DND-41 (cell line): ENCODE measurements at regions not wholly inside any gene's neighbourhood (a gene's known extent, or its start where the extent isn't known, plus 50 kb on each side); places are given as distances from the start of the nearest gene placed in this dataset.

ENCODE experiments used
- ATAC-seq: fragments of 200-7000 bp; cut with Tn5 transposase; 3 replicates; pipeline ENCODE4 v1.9.1; 2021; ENCODE audit warnings: low read depth; ENCODE audit not compliant: insufficient read depth
- DNase-seq: peaks from one replicate; pipeline ENCODE4 v3.0.0-alpha.2; 2020
- H2AFZ ChIP-seq: 2 replicates; pipeline ENCODE4 v1.6.0; 2012; ENCODE audit warnings: low read depth, low read length
- H3K27ac ChIP-seq: 2 replicates; pipeline ENCODE4 v1.5.1; 2012; ENCODE audit warnings: low read length, inconsistent platforms
- H3K27me3 ChIP-seq: fragments of 200-600 bp; sonication (generic); 2 replicates; pipeline ENCODE4 v1.6.0; 2012; ENCODE audit warnings: low read length, mild to moderate bottlenecking, inconsistent platforms; ENCODE audit not compliant: insufficient read depth, poor library complexity
- H3K36me3 ChIP-seq: 2 replicates; pipeline ENCODE4 v1.5.1; 2012; ENCODE audit warnings: low read length, inconsistent platforms; ENCODE audit not compliant: insufficient read depth
- H3K4me1 ChIP-seq: 2 replicates; pipeline ENCODE4 v1.5.1; 2012; ENCODE audit warnings: mild to moderate bottlenecking, low read length; ENCODE audit not compliant: insufficient read depth
- H3K4me2 ChIP-seq: 2 replicates; pipeline ENCODE4 v1.6.0; 2012; ENCODE audit warnings: mild to moderate bottlenecking, moderate library complexity, low read length, inconsistent platforms; ENCODE audit not compliant: insufficient read depth
- H3K4me3 ChIP-seq, 2 experiments: fragments of 200-600 bp in 1 of 2; shearing (Covaris generic) in 1 of 2; 2 replicates each; pipeline ENCODE4 v1.5.1; 2012 to 2016; ENCODE audit warnings: inconsistent platforms in 2 of 2, low read length in 2 of 2, mild to moderate bottlenecking in 2 of 2, low read depth in 1 of 2, moderate library complexity in 1 of 2
- H3K79me2 ChIP-seq: 2 replicates; pipeline ENCODE4 v1.6.0; 2012; ENCODE audit warnings: low read length, inconsistent platforms; ENCODE audit not compliant: insufficient read depth
- H3K9ac ChIP-seq: 2 replicates; pipeline ENCODE4 v1.6.0; 2012; ENCODE audit warnings: low read depth, mild to moderate bottlenecking, inconsistent platforms, low read length, moderate library complexity
- H3K9me3 ChIP-seq: 2 replicates; pipeline ENCODE4 v1.5.1; 2012; ENCODE audit warnings: low read length, moderate library complexity, mild to moderate bottlenecking, inconsistent platforms; ENCODE audit not compliant: insufficient read depth, severe bottlenecking
- H4K20me1 ChIP-seq: 2 replicates; pipeline ENCODE4 v1.6.0; 2012; ENCODE audit warnings: low read length; ENCODE audit not compliant: insufficient read depth
- EZH2 ChIP-seq: IDR thresholded peaks from 3 replicates; pipeline ENCODE4 v1.6.1; 2012; ENCODE audit warnings: borderline replicate concordance, low read depth, mild to moderate bottlenecking, moderate library complexity, low read length, inconsistent platforms; ENCODE audit not compliant: severe bottlenecking
- TF ChIP-seq, protein P1 (sequence below): IDR thresholded peaks from 2 replicates; pipeline ENCODE4 v1.5.1; 2012; ENCODE audit warnings: borderline replicate concordance, low read length, moderate library complexity, mild to moderate bottlenecking; ENCODE audit not compliant: poor library complexity, severe bottlenecking; ENCODE audit errors: extremely low read depth

DNA sequence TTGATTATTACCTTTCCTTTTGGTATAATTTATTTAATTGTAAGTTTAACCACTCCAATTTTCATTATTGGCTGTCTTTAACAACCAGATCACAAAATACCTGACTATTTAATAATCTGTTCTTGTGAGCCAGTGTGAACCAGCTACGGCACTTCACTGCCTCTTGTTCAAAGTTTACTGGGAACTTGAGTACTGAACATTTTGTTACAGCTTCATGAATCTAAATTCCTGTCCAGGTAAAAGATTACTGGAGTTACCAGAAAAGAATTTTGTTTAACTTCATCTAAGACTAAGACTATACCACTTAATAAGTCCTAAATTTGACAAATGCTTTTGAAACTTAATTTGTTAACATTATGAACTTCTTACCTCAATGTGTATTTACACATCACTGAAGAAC, 178.3 kb downstream of the FBXO8 start:
- no peak for DNase-seq
- no peak for ATAC-seq
- Histone ChIP-seq H4K20me1 (no peaks in the 10 kb centered on the region), H3K79me2 (no peaks in the 10 kb centered on the region), H3K4me1 (no peaks in the 10 kb centered on the region), H3K27me3 (peaks cover 15% of the 10 kb centered on the region), H2AFZ (no peak overlapping the region), H3K4me3 (no peak overlapping the region), H3K4me2 (no peak overlapping the region), H3K36me3 (no peaks in the 10 kb centered on the region), H3K9me3 (no peaks in the 10 kb centered on the region), H3K9ac (no peak overlapping the region), H3K27ac (no peak overlapping the region)
- TF ChIP-seq, protein P1, sequence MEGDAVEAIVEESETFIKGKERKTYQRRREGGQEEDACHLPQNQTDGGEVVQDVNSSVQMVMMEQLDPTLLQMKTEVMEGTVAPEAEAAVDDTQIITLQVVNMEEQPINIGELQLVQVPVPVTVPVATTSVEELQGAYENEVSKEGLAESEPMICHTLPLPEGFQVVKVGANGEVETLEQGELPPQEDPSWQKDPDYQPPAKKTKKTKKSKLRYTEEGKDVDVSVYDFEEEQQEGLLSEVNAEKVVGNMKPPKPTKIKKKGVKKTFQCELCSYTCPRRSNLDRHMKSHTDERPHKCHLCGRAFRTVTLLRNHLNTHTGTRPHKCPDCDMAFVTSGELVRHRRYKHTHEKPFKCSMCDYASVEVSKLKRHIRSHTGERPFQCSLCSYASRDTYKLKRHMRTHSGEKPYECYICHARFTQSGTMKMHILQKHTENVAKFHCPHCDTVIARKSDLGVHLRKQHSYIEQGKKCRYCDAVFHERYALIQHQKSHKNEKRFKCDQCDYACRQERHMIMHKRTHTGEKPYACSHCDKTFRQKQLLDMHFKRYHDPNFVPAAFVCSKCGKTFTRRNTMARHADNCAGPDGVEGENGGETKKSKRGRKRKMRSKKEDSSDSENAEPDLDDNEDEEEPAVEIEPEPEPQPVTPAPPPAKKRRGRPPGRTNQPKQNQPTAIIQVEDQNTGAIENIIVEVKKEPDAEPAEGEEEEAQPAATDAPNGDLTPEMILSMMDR, result no peak
- no peak for TF ChIP-seq EZH2

DNA sequence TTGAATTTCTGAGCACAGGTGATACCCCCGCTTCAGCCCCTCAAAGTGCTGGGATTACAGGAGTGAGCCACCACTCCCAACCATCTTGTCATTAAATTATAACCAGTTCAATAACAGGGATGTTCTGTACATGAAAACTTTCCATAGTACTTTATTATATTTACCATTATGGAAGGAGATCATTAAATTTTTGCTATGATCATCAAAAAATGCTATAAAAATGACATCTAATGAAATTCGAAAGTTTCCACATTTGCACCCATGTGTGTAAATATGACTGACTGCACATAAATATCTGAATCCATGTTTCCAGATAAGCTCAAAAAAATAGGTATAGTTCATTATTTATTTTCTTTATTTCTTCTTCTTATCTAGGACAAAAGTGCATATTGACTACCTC, 182.6 kb downstream of the FBXO8 start:
- H3K9me3 ChIP-seq, result no peaks in the 10 kb centered on the region
- no peaks in the 10 kb centered on the region for H3K4me1 ChIP-seq
- H3K27me3 ChIP-seq, result peaks cover 4% of the 10 kb centered on the region
- H3K4me2 ChIP-seq, result no peak overlapping the region
- H3K4me3 ChIP-seq, result no peak overlapping the region
- no peak overlapping the region for H3K9ac ChIP-seq
- no peaks in the 10 kb centered on the region for H4K20me1 ChIP-seq
- H3K79me2 ChIP-seq, result no peaks in the 10 kb centered on the region
- ATAC-seq (no peak), DNase-seq (no peak)
- H3K36me3 ChIP-seq, result no peaks in the 10 kb centered on the region
- no peak overlapping the region for H3K27ac ChIP-seq
- H2AFZ ChIP-seq, result no peak overlapping the region
- TF ChIP-seq EZH2, result no peak
- TF ChIP-seq, protein P1, result no peak

DNA sequence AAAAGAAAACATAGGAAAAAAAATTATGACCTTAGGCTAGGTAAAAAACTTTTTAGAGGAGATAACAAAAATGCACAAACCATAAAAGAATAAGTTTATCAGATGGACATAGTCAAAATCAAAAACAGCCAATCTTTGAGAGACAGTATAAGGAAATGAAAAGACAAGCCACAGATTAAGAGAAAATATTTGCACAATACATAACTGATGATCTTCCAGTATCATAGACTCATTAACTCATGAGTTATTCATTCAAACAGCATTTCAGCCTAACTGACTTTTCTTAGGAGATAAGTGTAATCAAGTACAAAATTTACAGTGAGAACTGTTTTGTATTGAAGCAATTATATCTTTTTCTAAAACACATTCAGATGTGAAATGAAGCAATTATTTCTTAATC, 183.8 kb downstream of the FBXO8 start:
- no peak for ATAC-seq
- Histone ChIP-seq H3K9me3 (no peaks in the 10 kb centered on the region), H3K4me1 (no peaks in the 10 kb centered on the region), H3K9ac (no peak overlapping the region), H3K4me2 (no peak overlapping the region), H2AFZ (no peak overlapping the region), H3K27me3 (peaks cover 3% of the 10 kb centered on the region), H3K79me2 (no peaks in the 10 kb centered on the region), H4K20me1 (no peaks in the 10 kb centered on the region), H3K4me3 (no peak overlapping the region), H3K27ac (no peak overlapping the region), H3K36me3 (no peaks in the 10 kb centered on the region)
- DNase-seq, result no peak
- no peak for TF ChIP-seq EZH2
- TF ChIP-seq, protein P1, result no peak

DNA sequence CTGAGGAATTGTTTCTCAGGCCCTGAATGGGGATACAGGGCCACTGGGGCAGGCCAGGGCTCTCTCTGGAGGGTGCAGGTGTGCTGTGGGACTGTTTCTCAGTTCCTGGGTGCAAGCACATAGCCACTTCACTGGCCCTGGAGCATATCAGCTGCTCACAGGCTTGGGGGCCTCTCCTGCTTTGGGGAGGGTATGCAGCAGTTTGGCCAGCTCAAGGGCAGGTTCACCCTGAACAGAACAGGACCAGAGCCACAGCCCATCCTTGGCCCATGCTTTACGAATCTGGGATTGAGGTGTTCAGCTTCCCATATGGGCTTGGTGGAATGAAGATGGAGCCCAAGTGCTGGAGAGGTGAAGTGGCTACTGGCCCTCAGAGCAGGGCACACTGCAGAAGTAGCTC, 186.5 kb downstream of the FBXO8 start:
- no peaks in the 10 kb centered on the region for H3K36me3 ChIP-seq
- H4K20me1 ChIP-seq, result no peaks in the 10 kb centered on the region
- TF ChIP-seq EZH2, result no peak
- TF ChIP-seq, protein P1, result no peak
- H3K9me3 ChIP-seq, result no peaks in the 10 kb centered on the region
- no peak overlapping the region for H3K27ac ChIP-seq
- no peaks in the 10 kb centered on the region for H3K79me2 ChIP-seq
- no peaks in the 10 kb centered on the region for H3K4me1 ChIP-seq
- DNase-seq (no peak), ATAC-seq (no peak)
- no peak overlapping the region for H3K4me2 ChIP-seq
- no peak overlapping the region for H2AFZ ChIP-seq
- no peak overlapping the region for H3K4me3 ChIP-seq
- no peak overlapping the region for H3K9ac ChIP-seq
- no peaks in the 10 kb centered on the region for H3K27me3 ChIP-seq
